Calu3 (cell line): ENCODE measurements at regions not wholly inside any gene's neighbourhood (a gene's known extent, or its start where the extent isn't known, plus 50 kb on each side); places are given as distances from the start of the nearest gene placed in this dataset.

Experiments used
- BruUV-seq: library from RNA; stranded (reverse); fragments of 400-500 nt; replicated peaks from 2 replicates; lab custom pipeline; 2021; lab: Mats Ljungman, UMichigan
- CTCF ChIA-PET: fragments of 300-600 bp; sonication (Branson Sonifier 250); formaldehyde crosslinking; loops from one replicate; lab custom pipeline; 2022; ENCODE audit warnings: antibody characterized with exemption; lab: Charles Lee
- DNase-seq: peaks from one replicate; pipeline ENCODE4 v3.0.0; 2022
- H3K27ac Mint-ChIP-seq: one replicate; pipeline ENCODE4 v1.8.0; 2022; ENCODE audit warnings: mixed read lengths; ENCODE audit not compliant: unreplicated experiment
- H3K27me3 Mint-ChIP-seq: one replicate; pipeline ENCODE4 v1.8.0; 2022; ENCODE audit warnings: mixed read lengths; ENCODE audit not compliant: unreplicated experiment
- H3K36me3 Mint-ChIP-seq: one replicate; pipeline ENCODE4 v1.8.0; 2022; ENCODE audit warnings: mild to moderate bottlenecking, moderate library complexity, mixed read lengths; ENCODE audit not compliant: insufficient read depth, unreplicated experiment
- H3K4me1 Mint-ChIP-seq: one replicate; pipeline ENCODE4 v1.8.0; 2022; ENCODE audit warnings: mild to moderate bottlenecking, low read depth, mixed read lengths; ENCODE audit not compliant: unreplicated experiment
- H3K4me3 Mint-ChIP-seq: one replicate; pipeline ENCODE4 v1.8.0; 2022; ENCODE audit warnings: mild to moderate bottlenecking, low read depth, moderate library complexity, mixed read lengths; ENCODE audit not compliant: unreplicated experiment
- H3K9me3 Mint-ChIP-seq: one replicate; pipeline ENCODE4 v1.8.0; 2022; ENCODE audit warnings: low read depth, mixed read lengths; ENCODE audit not compliant: unreplicated experiment
- intact Hi-C: fragments of 100-400 bp; cut with micrococcal nuclease; formaldehyde crosslinking; loops from one replicate; pipeline ENCODE4 v1.10.0; 2022; ENCODE audit not compliant: unreplicated experiment
- TF ChIP-seq, protein P1 (sequence below): fragments of 200-600 bp; IDR thresholded peaks from one replicate; pipeline ENCODE4 v1.8.0; 2022; ENCODE audit warnings: antibody characterized with exemption; ENCODE audit not compliant: unreplicated experiment

DNA sequence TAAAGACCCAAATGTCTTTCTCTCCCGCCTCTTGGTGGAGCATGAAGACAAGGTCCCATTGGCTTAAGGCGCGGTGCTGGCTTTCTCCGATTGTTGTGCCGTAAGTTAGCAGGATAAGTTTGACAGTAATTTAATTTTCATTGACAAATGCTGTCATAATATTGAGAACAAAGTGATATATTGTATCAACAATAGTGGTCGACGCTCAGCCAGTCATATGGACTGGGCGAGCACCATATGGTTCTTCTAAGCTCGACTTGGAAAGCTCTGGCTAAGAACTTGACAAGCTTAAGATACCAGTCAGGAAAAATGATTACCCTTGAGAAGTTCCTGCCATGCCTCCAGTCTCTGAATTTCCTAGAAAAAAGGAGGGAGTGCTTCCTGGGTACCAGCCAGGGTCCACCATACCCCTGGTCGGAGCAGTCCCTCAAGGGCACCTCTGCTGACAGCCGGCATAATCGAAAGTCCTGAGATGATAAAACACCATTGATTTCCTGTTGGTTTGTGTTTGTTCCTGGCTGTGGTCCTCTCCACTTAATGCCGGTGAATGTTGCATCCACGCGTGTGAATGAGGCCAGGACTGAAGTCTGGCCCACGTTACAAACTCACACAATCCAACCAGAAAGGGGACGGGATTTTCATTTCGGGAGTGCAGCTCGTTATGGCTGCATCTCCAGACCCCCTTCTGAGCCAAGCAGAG lies 262.1 kb downstream of the ZNF536 start:
- Mint-ChIP-seq H3K9me3 (no peaks in the 10 kb centered on the region), H3K36me3 (no peaks in the 10 kb centered on the region), H3K27ac (no peak overlapping the region), H3K27me3 (no peaks in the 10 kb centered on the region), H3K4me1 (no peaks in the 10 kb centered on the region), H3K4me3 (no peak overlapping the region)
- no TSS peak for BruUV-seq
- TF ChIP-seq, protein P1, sequence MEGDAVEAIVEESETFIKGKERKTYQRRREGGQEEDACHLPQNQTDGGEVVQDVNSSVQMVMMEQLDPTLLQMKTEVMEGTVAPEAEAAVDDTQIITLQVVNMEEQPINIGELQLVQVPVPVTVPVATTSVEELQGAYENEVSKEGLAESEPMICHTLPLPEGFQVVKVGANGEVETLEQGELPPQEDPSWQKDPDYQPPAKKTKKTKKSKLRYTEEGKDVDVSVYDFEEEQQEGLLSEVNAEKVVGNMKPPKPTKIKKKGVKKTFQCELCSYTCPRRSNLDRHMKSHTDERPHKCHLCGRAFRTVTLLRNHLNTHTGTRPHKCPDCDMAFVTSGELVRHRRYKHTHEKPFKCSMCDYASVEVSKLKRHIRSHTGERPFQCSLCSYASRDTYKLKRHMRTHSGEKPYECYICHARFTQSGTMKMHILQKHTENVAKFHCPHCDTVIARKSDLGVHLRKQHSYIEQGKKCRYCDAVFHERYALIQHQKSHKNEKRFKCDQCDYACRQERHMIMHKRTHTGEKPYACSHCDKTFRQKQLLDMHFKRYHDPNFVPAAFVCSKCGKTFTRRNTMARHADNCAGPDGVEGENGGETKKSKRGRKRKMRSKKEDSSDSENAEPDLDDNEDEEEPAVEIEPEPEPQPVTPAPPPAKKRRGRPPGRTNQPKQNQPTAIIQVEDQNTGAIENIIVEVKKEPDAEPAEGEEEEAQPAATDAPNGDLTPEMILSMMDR: no peak
- intact Hi-C loops: no loop called here
- no peak for DNase-seq
- CTCF ChIA-PET: interaction anchor here (0.6 kb wide), 1 partner anchor 790 kb away, joined by 6 read pairs; no protein-coding TSS in a partner anchor

DNA sequence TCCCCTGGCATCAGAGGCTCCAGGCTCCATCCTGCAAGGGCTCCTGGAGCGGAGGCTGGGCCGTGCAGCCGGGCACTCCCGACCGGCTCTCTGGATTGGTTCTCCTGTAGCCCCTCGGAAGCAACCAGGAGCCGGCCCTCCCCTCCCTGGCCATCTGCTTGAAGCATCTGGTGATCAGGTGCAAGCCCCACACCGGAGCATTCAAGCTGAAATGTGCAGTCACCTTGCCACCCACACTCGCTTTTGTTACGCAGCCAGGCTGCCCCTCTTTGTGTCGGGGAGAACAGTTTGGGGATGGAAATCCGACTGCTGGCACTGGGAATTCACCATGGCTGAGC lies 258.8 kb downstream of the ZNF536 start:
- Mint-ChIP-seq H3K27me3 (no peaks in the 10 kb centered on the region), H3K4me3 (no peak overlapping the region), H3K4me1 (no peaks in the 10 kb centered on the region), H3K9me3 (no peaks in the 10 kb centered on the region), H3K27ac (no peak overlapping the region), H3K36me3 (peaks cover 4% of the 10 kb centered on the region)
- BruUV-seq: no TSS peak
- CTCF ChIA-PET: no interaction called here
- DNase-seq: no peak
- intact Hi-C loops: no loop called here
- TF ChIP-seq, protein P1: no peak

DNA sequence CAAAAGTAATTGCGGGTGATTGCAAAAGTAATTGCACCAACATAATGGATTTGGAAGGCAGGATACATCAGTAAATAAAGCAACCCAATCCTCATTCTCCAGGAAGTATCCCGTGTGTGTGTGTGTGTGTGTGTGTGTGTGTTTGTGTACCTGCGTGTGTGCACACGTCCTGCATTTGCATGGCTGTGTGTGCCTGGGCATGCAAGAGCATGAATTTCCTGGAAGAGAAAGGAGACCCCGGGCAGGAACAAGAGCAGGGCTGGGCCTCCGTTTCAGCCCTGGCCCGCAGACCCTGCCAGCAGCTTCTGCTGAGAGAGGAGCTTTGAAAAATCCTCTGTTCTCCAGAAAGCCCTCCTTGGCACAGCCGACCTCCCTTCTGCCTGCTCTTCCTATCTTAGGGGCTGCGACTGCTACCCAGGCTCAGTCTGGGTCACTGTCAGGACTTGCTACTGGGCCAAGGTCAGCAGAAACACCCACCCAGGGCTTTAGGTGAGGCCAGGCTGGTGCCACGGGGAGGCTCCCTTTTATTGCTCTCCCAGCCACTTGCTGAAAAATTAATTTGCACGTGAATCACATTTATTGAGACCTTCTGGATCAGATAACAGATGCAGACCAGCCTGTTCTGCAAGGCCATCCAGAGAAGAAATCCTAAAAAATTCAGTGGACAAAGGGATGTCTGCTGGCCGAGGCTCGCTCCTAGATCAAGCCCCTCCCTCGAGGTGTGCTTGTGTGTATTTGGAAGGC lies 258.3 kb downstream of the ZNF536 start:
- no TSS peak for BruUV-seq
- no peaks in the 10 kb centered on the region for H3K9me3 Mint-ChIP-seq
- TF ChIP-seq, protein P1: no peak
- intact Hi-C loops: no loop called here
- CTCF ChIA-PET: no interaction called here
- no peaks in the 10 kb centered on the region for H3K27me3 Mint-ChIP-seq
- no peaks in the 10 kb centered on the region for H3K4me1 Mint-ChIP-seq
- no peak overlapping the region for H3K4me3 Mint-ChIP-seq
- DNase-seq: no peak
- no peak overlapping the region for H3K27ac Mint-ChIP-seq
- peaks cover 4% of the 10 kb centered on the region for H3K36me3 Mint-ChIP-seq

DNA sequence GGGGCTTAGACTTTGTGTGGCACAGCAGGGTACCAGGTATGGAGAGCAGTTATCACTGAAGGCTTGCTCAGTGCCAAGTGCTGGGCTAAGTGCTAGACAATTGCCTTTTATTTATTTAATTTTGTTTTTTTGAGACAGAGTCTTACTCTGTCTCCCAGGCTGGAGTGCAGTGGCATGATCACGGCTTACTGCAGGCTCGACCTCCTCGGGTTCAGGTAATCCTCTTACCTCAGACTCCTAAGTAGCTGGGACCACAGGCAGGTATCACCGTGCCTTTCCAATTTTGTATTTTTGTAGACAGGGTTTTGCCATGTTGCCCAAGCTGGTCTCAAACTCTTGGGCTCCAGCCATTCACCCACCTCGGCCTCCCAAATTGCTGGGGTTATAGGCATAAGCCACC lies 256.9 kb downstream of the ZNF536 start:
- H3K4me3 Mint-ChIP-seq: no peak overlapping the region
- no peak for DNase-seq
- no peaks in the 10 kb centered on the region for H3K27me3 Mint-ChIP-seq
- peaks cover 4% of the 10 kb centered on the region for H3K36me3 Mint-ChIP-seq
- H3K4me1 Mint-ChIP-seq: no peaks in the 10 kb centered on the region
- BruUV-seq: no TSS peak
- CTCF ChIA-PET: no interaction called here
- peaks cover 4% of the 10 kb centered on the region for H3K9me3 Mint-ChIP-seq
- intact Hi-C loops: no loop called here
- TF ChIP-seq, protein P1: no peak
- H3K27ac Mint-ChIP-seq: no peak overlapping the region
